ENCODE measurements at regions not wholly inside any gene's neighbourhood (a gene's known extent, or its start where the extent isn't known, plus 50 kb on each side); places are given as distances from the start of the nearest gene placed in this dataset.

GRCh38 chr1:72777918-72778317 is 495.6 kb upstream of the NEGR1 start:
- TF ChIP-seq YY1 (IDR thresholded peaks at IDR 0.05; ENCODE audit: insufficient read depth, insufficient read length), result no peak
- no peak for TF ChIP-seq SUZ12 (IDR thresholded peaks at IDR 0.05; ENCODE audit: extremely low read depth, insufficient read depth, insufficient read length)
- no peak for TF ChIP-seq ZNF274 (IDR thresholded peaks at IDR 0.05; ENCODE audit: low read depth, low read length)

Measured in NT2/D1 (cell line).